DOHH2 (cell line): ENCODE measurements at regions not wholly inside any gene's neighbourhood (a gene's known extent, or its start where the extent isn't known, plus 50 kb on each side); places are given as distances from the start of the nearest gene placed in this dataset.
A peak's percentile ranks its signal among the peaks of the same experiment; 100 is the strongest.
"Not testable (repeated sequence)": the region's sequence is repeated elsewhere in the genome, so short reads cannot be mapped to it uniquely, and the experiment has no call there.

Source experiments
- H3F3A ChIP-seq: fragments of 200-600 bp; sonication (generic), shearing (Covaris generic); 2 replicates; pipeline ENCODE4 v1.6.0; 2016; ENCODE audit warnings: antibody characterized with exemption, mild to moderate bottlenecking; ENCODE audit not compliant: control insufficient read depth, insufficient read depth
- H3K27ac ChIP-seq: fragments of 200-600 bp; sonication (generic); 2 replicates; pipeline ENCODE4 v1.5.1; 2014; ENCODE audit warnings: low read depth, mild to moderate bottlenecking, low read length, moderate library complexity
- H3K27me3 ChIP-seq: fragments of 200-600 bp; sonication (generic); 2 replicates; pipeline ENCODE4 v1.6.1; 2014; ENCODE audit warnings: mild to moderate bottlenecking, low read length, mixed read lengths; ENCODE audit not compliant: control insufficient read depth
- H3K36me3 ChIP-seq: fragments of 200-600 bp; sonication (generic); 2 replicates; pipeline ENCODE4 v1.6.1; 2014; ENCODE audit warnings: mild to moderate bottlenecking, low read length, moderate library complexity, mixed read lengths; ENCODE audit not compliant: control insufficient read depth
- H3K4me1 ChIP-seq: fragments of 200-600 bp; sonication (generic); 2 replicates; pipeline ENCODE4 v1.6.1; 2014; ENCODE audit warnings: mild to moderate bottlenecking, low read length, mixed read lengths; ENCODE audit not compliant: control insufficient read depth
- H3K4me2 ChIP-seq: fragments of 200-600 bp; sonication (generic); 2 replicates; pipeline ENCODE4 v1.6.0; 2014; ENCODE audit warnings: mild to moderate bottlenecking, low read length, moderate library complexity
- H3K4me3 ChIP-seq: fragments of 200-600 bp; sonication (generic); 2 replicates; pipeline ENCODE4 v1.5.1; 2014; ENCODE audit warnings: mild to moderate bottlenecking, low read length, mixed read lengths
- H3K79me2 ChIP-seq: fragments of 200-600 bp; sonication (generic); 2 replicates; pipeline ENCODE4 v1.6.1; 2014; ENCODE audit warnings: mild to moderate bottlenecking, low read length, mixed read lengths; ENCODE audit not compliant: control insufficient read depth
- H3K9me2 ChIP-seq: fragments of 200-600 bp; sonication (generic); replicated peaks from 2 replicates; pipeline ENCODE4 v1.6.1; 2014; ENCODE audit warnings: mild to moderate bottlenecking, low read length, mixed read lengths; ENCODE audit not compliant: control insufficient read depth
- H3K9me3 ChIP-seq: fragments of 200-600 bp; sonication (generic); 2 replicates; pipeline ENCODE4 v1.6.1; 2014; ENCODE audit warnings: antibody characterized with exemption, low read length, mixed read lengths; ENCODE audit not compliant: control insufficient read depth, insufficient read depth
- H4K20me1 ChIP-seq: fragments of 200-600 bp; sonication (generic); 2 replicates; pipeline ENCODE4 v1.6.0; 2014; ENCODE audit warnings: low read depth, mild to moderate bottlenecking, antibody characterized with exemption, low read length, moderate library complexity; ENCODE audit not compliant: control insufficient read depth, insufficient read depth
- EZH2phosphoT487 ChIP-seq: fragments of 200-600 bp; sonication (generic); IDR thresholded peaks from 2 replicates; pipeline ENCODE4 v1.6.1; 2017; ENCODE audit warnings: borderline replicate concordance, mild to moderate bottlenecking, antibody characterized with exemption, low read length, moderate library complexity, mixed read lengths
- TF ChIP-seq, protein P1 (sequence below): fragments of 200-600 bp; sonication (generic); IDR thresholded peaks from one replicate; pipeline ENCODE4 v1.5.1; 2014; ENCODE audit warnings: antibody characterized with exemption, mild to moderate bottlenecking, low read depth, low read length; ENCODE audit not compliant: poor library complexity, severe bottlenecking

DNA sequence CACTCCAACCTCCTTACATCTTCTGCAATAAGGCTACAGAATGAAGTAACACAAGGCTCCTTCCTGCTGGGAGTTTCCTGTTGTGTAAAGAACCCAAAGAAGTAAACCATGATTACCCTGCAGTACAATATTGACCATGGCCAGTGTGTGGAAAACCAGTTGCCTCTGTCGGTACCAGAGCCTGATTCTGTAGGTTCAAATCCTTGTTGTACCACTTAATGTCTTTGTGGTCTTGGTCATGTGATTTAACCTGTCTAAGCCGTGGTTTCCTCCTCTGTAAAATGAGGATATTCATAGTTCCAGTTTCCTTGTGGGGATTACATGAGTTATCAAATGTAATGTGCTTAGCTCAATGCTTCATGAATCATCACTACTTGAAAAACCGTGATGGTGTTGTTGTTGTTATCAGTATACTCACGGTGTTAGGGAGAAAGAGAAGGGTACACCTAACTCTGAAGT, 60.3 kb upstream of the PRELID3B start:
- TF ChIP-seq EZH2phosphoT487: no peak
- TF ChIP-seq, protein P1, sequence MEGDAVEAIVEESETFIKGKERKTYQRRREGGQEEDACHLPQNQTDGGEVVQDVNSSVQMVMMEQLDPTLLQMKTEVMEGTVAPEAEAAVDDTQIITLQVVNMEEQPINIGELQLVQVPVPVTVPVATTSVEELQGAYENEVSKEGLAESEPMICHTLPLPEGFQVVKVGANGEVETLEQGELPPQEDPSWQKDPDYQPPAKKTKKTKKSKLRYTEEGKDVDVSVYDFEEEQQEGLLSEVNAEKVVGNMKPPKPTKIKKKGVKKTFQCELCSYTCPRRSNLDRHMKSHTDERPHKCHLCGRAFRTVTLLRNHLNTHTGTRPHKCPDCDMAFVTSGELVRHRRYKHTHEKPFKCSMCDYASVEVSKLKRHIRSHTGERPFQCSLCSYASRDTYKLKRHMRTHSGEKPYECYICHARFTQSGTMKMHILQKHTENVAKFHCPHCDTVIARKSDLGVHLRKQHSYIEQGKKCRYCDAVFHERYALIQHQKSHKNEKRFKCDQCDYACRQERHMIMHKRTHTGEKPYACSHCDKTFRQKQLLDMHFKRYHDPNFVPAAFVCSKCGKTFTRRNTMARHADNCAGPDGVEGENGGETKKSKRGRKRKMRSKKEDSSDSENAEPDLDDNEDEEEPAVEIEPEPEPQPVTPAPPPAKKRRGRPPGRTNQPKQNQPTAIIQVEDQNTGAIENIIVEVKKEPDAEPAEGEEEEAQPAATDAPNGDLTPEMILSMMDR: no peak
- Histone ChIP-seq H3K27ac (no peak overlapping the region), H3K79me2 (no peaks in the 10 kb centered on the region), H4K20me1 (no peaks in the 10 kb centered on the region), H3K4me3 (peak overlapping the region; percentile 9; the same call in 1 of the 2 replicates), H3K9me3 (no peaks in the 10 kb centered on the region), H3F3A (no peaks in the 10 kb centered on the region), H3K4me1 (peaks cover 12% of the 10 kb centered on the region), H3K27me3 (no peaks in the 10 kb centered on the region), H3K9me2 (no peaks in the 10 kb centered on the region), H3K4me2 (peak overlapping the region; percentile 34), H3K36me3 (no peaks in the 10 kb centered on the region)

DNA sequence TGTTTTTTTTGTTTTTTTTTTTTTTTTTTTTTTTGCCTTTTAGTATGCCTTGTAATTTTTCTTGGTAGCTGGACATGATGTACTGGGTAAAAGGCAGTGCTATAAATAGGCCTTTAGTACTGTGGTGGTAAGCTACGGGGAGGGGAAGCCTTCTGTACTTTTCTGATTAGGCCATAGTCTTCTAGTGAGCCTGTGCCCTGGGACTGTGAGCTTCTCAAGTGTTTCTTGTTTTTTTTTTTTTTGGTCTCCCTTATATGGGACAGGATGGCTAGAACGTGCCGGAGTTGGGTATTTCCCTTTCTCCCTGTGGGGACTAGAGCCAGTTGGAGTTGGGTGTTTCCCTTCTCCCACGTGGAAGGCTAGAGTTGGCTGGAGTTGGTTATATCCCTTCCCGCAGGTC, 59.4 kb upstream of the PRELID3B start:
- Histone ChIP-seq H3K27me3 (no peaks in the 10 kb centered on the region), H3K9me3 (no peaks in the 10 kb centered on the region), H3K79me2 (no peaks in the 10 kb centered on the region), H3K4me3 (no peak overlapping the region), H3K36me3 (no peaks in the 10 kb centered on the region), H3K9me2 (no peaks in the 10 kb centered on the region), H3K4me2 (no peak overlapping the region), H3F3A (no peaks in the 10 kb centered on the region), H3K4me1 (peaks cover 12% of the 10 kb centered on the region), H4K20me1 (no peaks in the 10 kb centered on the region), H3K27ac (no peak overlapping the region)
- TF ChIP-seq, protein P1: no peak
- TF ChIP-seq EZH2phosphoT487: no peak

DNA sequence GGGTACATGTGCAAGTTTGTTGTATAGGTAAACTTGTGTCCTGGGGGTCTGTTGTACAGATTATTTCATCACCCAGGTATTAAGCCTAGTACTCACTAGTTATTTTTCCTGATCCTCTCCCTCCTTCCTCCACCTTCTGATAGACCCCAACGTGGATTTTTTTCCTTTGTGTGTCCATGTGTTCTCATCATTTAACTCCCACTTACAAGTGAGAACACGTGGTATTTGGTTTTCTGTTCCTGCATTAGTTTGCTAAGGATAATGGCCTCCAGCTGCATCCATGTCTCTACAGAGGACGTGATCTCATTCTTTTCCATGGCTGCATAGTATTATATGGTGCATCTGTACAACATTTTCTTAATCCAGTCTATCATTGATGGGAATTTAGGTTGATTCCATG, 57.3 kb upstream of the PRELID3B start:
- H3F3A ChIP-seq, H3K27me3 ChIP-seq, H3K9me3 ChIP-seq, H3K36me3 ChIP-seq, H3K27ac ChIP-seq, H3K4me3 ChIP-seq, H4K20me1 ChIP-seq, H3K9me2 ChIP-seq, H3K79me2 ChIP-seq, H3K4me2 ChIP-seq: not testable (repeated sequence)
- peaks cover 21% of the 10 kb centered on the region for H3K4me1 ChIP-seq

DNA sequence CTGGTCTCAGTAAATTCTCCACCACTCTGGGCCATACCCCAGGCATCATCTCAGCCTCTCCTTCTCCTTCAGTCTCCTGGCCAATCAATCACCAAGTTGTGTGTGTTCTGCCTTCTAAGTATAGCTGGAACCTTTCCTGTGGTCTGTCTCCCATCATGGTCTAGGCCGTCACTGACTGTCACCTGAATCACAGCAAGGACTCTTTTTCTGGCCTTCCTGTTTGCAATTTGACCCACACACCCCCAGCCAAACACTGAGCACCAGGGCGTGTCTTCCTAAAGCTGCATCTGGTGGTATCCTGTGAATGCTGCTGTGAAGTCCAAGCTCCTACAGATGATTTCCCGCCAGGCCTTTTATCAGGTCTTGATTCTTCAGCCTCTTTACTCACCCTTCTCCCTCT, 52.6 kb upstream of the PRELID3B start:
- Histone ChIP-seq H3K9me2 (no peaks in the 10 kb centered on the region), H3K4me3 (peak overlapping the region; percentile 3; the same call in 1 of the 2 replicates), H3K36me3 (no peaks in the 10 kb centered on the region), H3K27ac (no peak overlapping the region), H3K4me2 (peak overlapping the region; percentile 46), H3K27me3 (no peaks in the 10 kb centered on the region), H3K4me1 (peaks cover 15% of the 10 kb centered on the region), H3K79me2 (no peaks in the 10 kb centered on the region), H3K9me3 (no peaks in the 10 kb centered on the region), H4K20me1 (no peaks in the 10 kb centered on the region), H3F3A (no peaks in the 10 kb centered on the region)
- no peak for TF ChIP-seq EZH2phosphoT487
- TF ChIP-seq, protein P1: no peak
